Adipocyte (in vitro differentiated cells): ENCODE measurements at regions not wholly inside any gene's neighbourhood (a gene's known extent, or its start where the extent isn't known, plus 50 kb on each side); places are given as distances from the start of the nearest gene placed in this dataset.

Experiments
- DNase-seq: peaks from one replicate; pipeline ENCODE4 v3.0.0-alpha.2; 2015; ENCODE audit warnings: low read depth
- H3K27me3 ChIP-seq: replicated peaks from 2 replicates; pipeline ENCODE4 v1.7.0; 2013; ENCODE audit warnings: mild to moderate bottlenecking, low read length, moderate library complexity; ENCODE audit not compliant: control insufficient read depth, insufficient read depth
- H3K36me3 ChIP-seq: 2 replicates; pipeline ENCODE4 v1.7.0; 2013; ENCODE audit warnings: low read length, mild to moderate bottlenecking, moderate library complexity; ENCODE audit not compliant: control insufficient read depth, insufficient read depth, severe bottlenecking
- H3K4me1 ChIP-seq: 2 replicates; pipeline ENCODE4 v1.7.0; 2013; ENCODE audit warnings: mild to moderate bottlenecking, low read length, moderate library complexity; ENCODE audit not compliant: control insufficient read depth, insufficient read depth
- H3K4me3 ChIP-seq: 2 replicates; pipeline ENCODE4 v1.7.0; 2013; ENCODE audit warnings: mild to moderate bottlenecking, low read length, moderate library complexity
- H3K9ac ChIP-seq: 2 replicates; pipeline ENCODE4 v1.7.0; 2013; ENCODE audit warnings: mild to moderate bottlenecking, low read length, moderate library complexity
- H3K9me3 ChIP-seq: 2 replicates; pipeline ENCODE4 v1.7.0; 2013; ENCODE audit warnings: mild to moderate bottlenecking, low read length, moderate library complexity; ENCODE audit not compliant: control insufficient read depth

- DNase-seq: no peak
- Histone ChIP-seq H3K9me3 (no peaks in the 10 kb centered on the region), H3K4me3 (no peak overlapping the region), H3K27me3 (no peaks in the 10 kb centered on the region), H3K4me1 (no peaks in the 10 kb centered on the region), H3K36me3 (no peaks in the 10 kb centered on the region), H3K9ac (no peak overlapping the region)
Measured at GRCh38 chr5:20498926-20499325, 510.9 kb upstream of the CDH18 start.

GRCh38 chr5:20498102-20498501 is 510.1 kb upstream of the CDH18 start:
- Histone ChIP-seq H3K9me3 (no peaks in the 10 kb centered on the region), H3K36me3 (no peaks in the 10 kb centered on the region), H3K9ac (no peak overlapping the region), H3K27me3 (no peaks in the 10 kb centered on the region), H3K4me3 (no peak overlapping the region), H3K4me1 (no peaks in the 10 kb centered on the region)
- DNase-seq: no peak

DNA sequence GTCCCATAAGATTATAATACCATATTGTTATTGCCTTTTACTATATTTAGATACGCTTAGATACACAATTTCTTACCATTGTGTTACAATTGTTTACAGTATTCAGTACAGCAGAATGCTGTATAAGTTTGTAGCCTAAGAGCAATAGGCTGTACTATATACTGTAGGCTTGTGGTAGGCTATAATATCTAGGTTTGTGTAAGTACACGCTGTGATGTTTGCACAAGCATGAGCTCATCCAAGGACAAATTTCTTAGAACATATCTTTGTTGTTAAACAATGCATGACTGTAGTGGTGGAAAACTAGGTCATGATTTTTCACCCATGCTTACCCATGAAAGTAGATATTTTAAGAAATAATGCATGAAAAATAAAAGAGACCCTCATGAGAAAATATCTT is 509.4 kb upstream of the CDH18 start:
- Histone ChIP-seq H3K4me1 (no peaks in the 10 kb centered on the region), H3K9me3 (no peaks in the 10 kb centered on the region), H3K9ac (no peak overlapping the region), H3K36me3 (no peaks in the 10 kb centered on the region), H3K27me3 (no peaks in the 10 kb centered on the region), H3K4me3 (no peak overlapping the region)
- no peak for DNase-seq

GRCh38 chr5:20494706-20495105 is 506.7 kb upstream of the CDH18 start:
- Histone ChIP-seq H3K9me3 (no peaks in the 10 kb centered on the region), H3K4me3 (no peak overlapping the region), H3K4me1 (no peaks in the 10 kb centered on the region), H3K36me3 (no peaks in the 10 kb centered on the region), H3K27me3 (no peaks in the 10 kb centered on the region), H3K9ac (no peak overlapping the region)
- DNase-seq: no peak

- Histone ChIP-seq H3K4me3 (no peak overlapping the region), H3K9ac (no peak overlapping the region), H3K27me3 (no peaks in the 10 kb centered on the region), H3K9me3 (peaks cover 12% of the 10 kb centered on the region), H3K36me3 (no peaks in the 10 kb centered on the region), H3K4me1 (no peaks in the 10 kb centered on the region)
- no peak for DNase-seq
Measured at GRCh38 chr5:20486826-20487225, 498.8 kb upstream of the CDH18 start.

DNA sequence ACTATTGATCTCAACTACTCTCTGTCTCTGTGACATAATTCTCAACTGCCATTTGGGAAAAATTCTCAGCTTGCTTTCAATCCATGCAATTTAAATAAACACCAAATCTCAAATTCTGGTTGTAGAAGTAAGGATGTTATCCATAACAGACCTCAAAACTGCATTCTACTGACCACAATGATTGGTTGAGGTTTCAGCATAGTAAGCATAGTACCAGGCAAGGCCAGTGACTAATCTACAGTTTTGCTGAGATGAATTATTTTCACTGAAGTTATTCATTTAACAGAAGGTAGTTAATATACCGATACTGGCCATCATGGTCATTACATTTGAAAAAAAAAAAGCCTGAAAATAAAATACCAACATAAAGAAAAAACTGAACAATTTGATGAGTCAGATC is 488.0 kb upstream of the CDH18 start:
- Histone ChIP-seq H3K27me3 (no peaks in the 10 kb centered on the region), H3K9ac (no peak overlapping the region), H3K36me3 (no peaks in the 10 kb centered on the region)

GRCh38 chr5:20470997-20471396 is 483.0 kb upstream of the CDH18 start:
- H3K4me3 ChIP-seq: no peak overlapping the region
- no peaks in the 10 kb centered on the region for H3K36me3 ChIP-seq
- H3K27me3 ChIP-seq: no peaks in the 10 kb centered on the region
- no peaks in the 10 kb centered on the region for H3K4me1 ChIP-seq
- H3K9ac ChIP-seq: no peak overlapping the region
- no peak for DNase-seq
- no peaks in the 10 kb centered on the region for H3K9me3 ChIP-seq

More for the DNA sequence above, 488.0 kb upstream of the CDH18 start:
- no peaks in the 10 kb centered on the region for H3K4me1 ChIP-seq
- no peaks in the 10 kb centered on the region for H3K9me3 ChIP-seq
- H3K4me3 ChIP-seq: no peak overlapping the region
- DNase-seq: no peak

- Histone ChIP-seq H3K27me3 (no peaks in the 10 kb centered on the region), H3K4me3 (no peak overlapping the region), H3K9ac (no peak overlapping the region), H3K4me1 (no peaks in the 10 kb centered on the region), H3K9me3 (no peaks in the 10 kb centered on the region), H3K36me3 (no peaks in the 10 kb centered on the region)
- DNase-seq: no peak
Measured at GRCh38 chr5:20469792-20470191, 481.8 kb upstream of the CDH18 start.

DNA sequence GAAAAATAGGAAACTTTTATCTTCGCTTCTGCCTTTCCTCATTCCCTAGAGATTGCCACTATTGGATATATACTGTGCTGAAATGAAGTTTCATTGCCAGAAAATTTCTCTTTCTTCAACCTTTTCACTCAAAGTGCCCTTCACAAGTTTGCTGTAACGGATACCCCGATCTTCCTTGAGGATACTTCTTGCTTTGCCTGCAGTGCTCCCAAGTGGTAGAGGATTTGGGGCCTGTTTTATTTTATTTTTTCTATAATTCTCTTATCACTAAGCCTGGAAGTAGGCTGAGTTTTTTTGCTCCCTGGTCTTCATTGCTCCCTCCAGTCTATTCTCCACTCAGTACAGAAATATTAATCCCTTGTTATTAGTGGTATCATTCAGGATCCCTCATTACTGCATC is 481.4 kb upstream of the CDH18 start:
- Histone ChIP-seq H3K9me3 (no peaks in the 10 kb centered on the region), H3K4me1 (no peaks in the 10 kb centered on the region), H3K36me3 (no peaks in the 10 kb centered on the region), H3K9ac (no peak overlapping the region), H3K27me3 (no peaks in the 10 kb centered on the region), H3K4me3 (no peak overlapping the region)
- DNase-seq: no peak

- no peak overlapping the region for H3K9ac ChIP-seq
- H3K9me3 ChIP-seq: no peaks in the 10 kb centered on the region
- H3K4me1 ChIP-seq: no peaks in the 10 kb centered on the region
Measured at GRCh38 chr5:20466512-20466911, 478.5 kb upstream of the CDH18 start.

DNA sequence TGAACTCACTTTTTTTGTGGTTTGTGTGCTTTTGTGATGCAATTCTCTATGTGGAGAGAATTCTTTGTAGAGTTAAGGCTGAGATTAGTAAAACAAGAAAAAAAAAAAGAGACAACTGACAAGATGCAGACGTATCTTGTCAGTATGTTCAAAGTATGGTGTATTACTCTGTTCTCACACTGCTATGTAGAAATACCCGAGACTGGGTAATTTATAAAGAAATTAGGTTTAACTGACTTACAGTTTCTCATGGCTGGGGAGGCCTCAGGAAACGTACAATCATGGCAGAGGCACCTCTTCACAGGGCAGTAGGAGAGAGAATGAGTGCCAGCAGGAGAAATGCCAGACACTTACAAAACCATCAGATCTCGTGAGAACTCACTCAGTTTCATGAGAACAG is 475.2 kb upstream of the CDH18 start:
- Histone ChIP-seq H3K4me1 (no peaks in the 10 kb centered on the region), H3K9ac (no peak overlapping the region), H3K27me3 (no peaks in the 10 kb centered on the region), H3K36me3 (no peaks in the 10 kb centered on the region), H3K9me3 (no peaks in the 10 kb centered on the region), H3K4me3 (no peak overlapping the region)
- DNase-seq: no peak

More at GRCh38 chr5:20466512-20466911, 478.5 kb upstream of the CDH18 start:
- Histone ChIP-seq H3K4me3 (no peak overlapping the region), H3K36me3 (no peaks in the 10 kb centered on the region), H3K27me3 (no peaks in the 10 kb centered on the region)
- DNase-seq: no peak

- Histone ChIP-seq H3K36me3 (no peaks in the 10 kb centered on the region), H3K4me1 (no peaks in the 10 kb centered on the region), H3K9me3 (no peaks in the 10 kb centered on the region), H3K27me3 (no peaks in the 10 kb centered on the region), H3K4me3 (no peak overlapping the region), H3K9ac (no peak overlapping the region)
- no peak for DNase-seq
Measured at GRCh38 chr5:20446121-20446520, 458.1 kb upstream of the CDH18 start.
